Neural progenitor cell (in vitro differentiated cells): ENCODE measurements at regions not wholly inside any gene's neighbourhood (a gene's known extent, or its start where the extent isn't known, plus 50 kb on each side); places are given as distances from the start of the nearest gene placed in this dataset.
A peak's percentile ranks its signal among the peaks of the same experiment; 100 is the strongest.

ENCODE experiments used
- CTCF ChIP-seq: fragments of 200-600 bp; sonication (generic); IDR thresholded peaks from 2 replicates; pipeline ENCODE4 v1.5.1; 2017; ENCODE audit warnings: antibody characterized with exemption, mild to moderate bottlenecking
- EZH2 ChIP-seq: fragments of 200-600 bp; sonication (generic); IDR thresholded peaks from 2 replicates; pipeline ENCODE4 v1.6.1; 2017; ENCODE audit warnings: antibody characterized with exemption, mild to moderate bottlenecking, moderate library complexity

- TF ChIP-seq CTCF (peak; percentile 21), EZH2 (no peak)
Measured at GRCh38 chr16:87235810-87236515, 81.2 kb downstream of the C16orf95 start.
